Astrocyte of the spinal cord (primary cell): ENCODE measurements at regions not wholly inside any gene's neighbourhood (a gene's known extent, or its start where the extent isn't known, plus 50 kb on each side); places are given as distances from the start of the nearest gene placed in this dataset.

Experiments used
- DNase-seq: peaks from one replicate; pipeline ENCODE4 v3.0.0; 2011; ENCODE audit warnings: low read depth, low spot score
- H3K4me3 ChIP-seq: 2 replicates; pipeline ENCODE4 v1.5.1; 2011; ENCODE audit warnings: low read depth, mild to moderate bottlenecking, low read length, moderate library complexity
- in situ Hi-C: cut with HindIII; loops from 2 replicates; pipeline ENCODE4 v1.10.0; 2017; ENCODE audit warnings: low sequenced_read_pairs
- TF ChIP-seq, protein P1 (sequence below): IDR thresholded peaks from 2 replicates; pipeline ENCODE4 v1.5.1; 2012; ENCODE audit warnings: low read depth, mild to moderate bottlenecking, low read length, inconsistent platforms

DNA sequence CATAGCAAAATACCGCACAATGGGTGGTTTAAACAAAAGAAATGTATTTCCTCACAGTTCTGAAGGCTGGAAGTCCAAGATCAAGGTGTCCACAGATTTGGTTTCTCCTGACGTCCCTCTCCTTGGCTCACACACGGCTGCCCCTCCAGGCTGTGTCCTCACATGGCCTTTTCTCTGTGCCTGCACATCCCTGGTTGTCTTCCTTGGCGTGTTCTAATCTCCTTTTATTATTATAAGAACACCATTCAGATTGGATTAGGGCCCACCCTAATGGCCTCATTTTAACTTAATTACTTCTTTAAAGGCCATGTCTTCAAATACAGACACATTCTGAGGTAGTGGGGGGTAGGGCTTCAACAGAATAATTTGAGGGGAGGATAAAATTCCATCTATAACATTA lies 87.9 kb downstream of the FZD1 start:
- TF ChIP-seq, protein P1, sequence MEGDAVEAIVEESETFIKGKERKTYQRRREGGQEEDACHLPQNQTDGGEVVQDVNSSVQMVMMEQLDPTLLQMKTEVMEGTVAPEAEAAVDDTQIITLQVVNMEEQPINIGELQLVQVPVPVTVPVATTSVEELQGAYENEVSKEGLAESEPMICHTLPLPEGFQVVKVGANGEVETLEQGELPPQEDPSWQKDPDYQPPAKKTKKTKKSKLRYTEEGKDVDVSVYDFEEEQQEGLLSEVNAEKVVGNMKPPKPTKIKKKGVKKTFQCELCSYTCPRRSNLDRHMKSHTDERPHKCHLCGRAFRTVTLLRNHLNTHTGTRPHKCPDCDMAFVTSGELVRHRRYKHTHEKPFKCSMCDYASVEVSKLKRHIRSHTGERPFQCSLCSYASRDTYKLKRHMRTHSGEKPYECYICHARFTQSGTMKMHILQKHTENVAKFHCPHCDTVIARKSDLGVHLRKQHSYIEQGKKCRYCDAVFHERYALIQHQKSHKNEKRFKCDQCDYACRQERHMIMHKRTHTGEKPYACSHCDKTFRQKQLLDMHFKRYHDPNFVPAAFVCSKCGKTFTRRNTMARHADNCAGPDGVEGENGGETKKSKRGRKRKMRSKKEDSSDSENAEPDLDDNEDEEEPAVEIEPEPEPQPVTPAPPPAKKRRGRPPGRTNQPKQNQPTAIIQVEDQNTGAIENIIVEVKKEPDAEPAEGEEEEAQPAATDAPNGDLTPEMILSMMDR: no peak
- in situ Hi-C loops: no loop called here

DNA sequence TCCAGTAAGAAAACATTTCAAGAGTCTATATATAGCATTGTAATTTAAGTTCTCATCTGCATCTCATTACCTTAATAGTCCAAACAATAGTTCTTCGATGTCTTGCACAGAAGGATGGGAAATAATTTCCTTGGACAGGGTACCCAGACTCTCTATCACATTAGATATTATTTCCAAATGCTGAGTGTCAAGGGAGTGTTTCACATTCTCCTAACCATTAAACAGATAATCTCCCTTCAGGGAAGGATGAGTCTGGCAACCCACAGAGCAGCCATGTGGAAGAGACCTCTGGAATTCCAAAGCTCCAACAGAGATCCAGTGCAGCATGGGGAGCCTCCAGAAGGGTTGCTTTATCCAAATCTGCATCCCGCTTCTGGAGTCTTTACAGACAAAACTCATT lies 89.6 kb downstream of the FZD1 start:
- DNase-seq: no peak

More for the DNA sequence above, 87.9 kb downstream of the FZD1 start:
- no peak for DNase-seq
- H3K4me3 ChIP-seq: no peak overlapping the region

DNA sequence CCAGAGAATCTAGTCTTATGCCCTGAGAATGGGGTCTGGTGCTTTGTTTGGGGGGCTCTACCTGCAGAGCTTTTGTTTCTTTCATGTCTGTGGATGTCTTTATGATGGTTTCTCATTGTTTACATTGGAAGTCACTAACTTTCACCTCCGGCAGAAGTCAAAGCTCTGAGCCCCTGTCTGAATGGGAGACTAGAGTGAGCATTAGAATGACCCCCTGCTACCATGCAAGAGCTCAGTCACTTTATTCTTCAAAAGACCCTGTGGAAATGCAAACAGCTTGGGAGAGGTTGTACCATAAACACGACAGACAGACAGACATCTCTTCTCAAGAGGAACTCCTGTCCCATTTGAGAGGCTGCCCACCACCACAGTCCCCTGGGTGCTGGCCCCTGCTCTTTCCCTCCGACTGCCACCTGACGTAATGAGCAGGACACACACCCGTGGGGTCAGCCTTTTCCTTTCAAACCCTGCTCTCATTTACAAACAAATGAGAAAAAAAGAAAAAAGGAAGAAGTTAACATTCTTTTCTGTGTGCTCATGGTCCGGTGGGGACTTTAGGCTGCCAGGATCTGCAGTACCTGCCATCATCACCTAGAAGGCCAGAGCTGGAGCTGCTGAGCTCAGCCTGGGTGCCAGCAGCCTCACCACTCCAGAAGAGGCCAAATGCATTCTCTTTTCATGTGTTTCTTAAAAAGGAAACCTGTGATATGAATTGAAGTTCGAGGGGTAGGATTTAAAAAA lies 91.6 kb downstream of the FZD1 start:
- no peak overlapping the region for H3K4me3 ChIP-seq
- TF ChIP-seq, protein P1: no peak
- in situ Hi-C loops: no loop called here
- no peak for DNase-seq

More for the DNA sequence above, 89.6 kb downstream of the FZD1 start:
- TF ChIP-seq, protein P1: no peak
- no peak overlapping the region for H3K4me3 ChIP-seq
- in situ Hi-C loops: no loop called here

- in situ Hi-C loops: no loop called here
- no peak overlapping the region for H3K4me3 ChIP-seq
- no peak for DNase-seq
- TF ChIP-seq, protein P1: no peak
Measured at GRCh38 chr7:91356915-91357314, 92.7 kb downstream of the FZD1 start.

DNA sequence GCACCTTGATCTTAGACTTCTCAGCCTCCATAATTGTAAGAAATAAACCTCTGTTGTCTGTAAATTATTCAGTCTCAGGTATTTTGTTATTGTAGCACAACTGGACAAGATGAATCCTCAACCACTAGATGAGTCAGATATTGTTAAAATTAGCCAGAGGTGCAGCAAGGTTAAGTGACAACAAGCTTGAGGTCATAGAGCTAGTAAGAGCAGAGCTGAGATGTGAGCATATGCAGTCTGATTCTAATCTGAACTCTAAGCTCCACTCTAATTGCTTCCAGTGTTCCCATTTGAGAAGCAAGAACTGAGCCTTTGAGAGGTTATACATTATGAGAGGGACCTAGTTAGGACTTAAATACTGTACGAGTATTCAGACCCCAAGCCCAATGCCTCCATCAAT lies 93.1 kb downstream of the FZD1 start:
- no peak for DNase-seq
- TF ChIP-seq, protein P1: no peak
- in situ Hi-C loops: no loop called here
- H3K4me3 ChIP-seq: no peak overlapping the region

GRCh38 chr7:91357901-91358300 lies 93.7 kb downstream of the FZD1 start:
- no peak for DNase-seq
- in situ Hi-C loops: no loop called here
- TF ChIP-seq, protein P1: no peak
- H3K4me3 ChIP-seq: no peak overlapping the region
